Retinal pigment epithelial cell (primary cell): ENCODE measurements at regions not wholly inside any gene's neighbourhood (a gene's known extent, or its start where the extent isn't known, plus 50 kb on each side); places are given as distances from the start of the nearest gene placed in this dataset.

Experiments used
- DNase-seq: peaks from one replicate; pipeline ENCODE4 v3.0.0-alpha.2; 2010; ENCODE audit warnings: low read depth
- H3K4me3 ChIP-seq: 2 replicates; pipeline ENCODE4 v1.5.1; 2011; ENCODE audit warnings: mild to moderate bottlenecking, low read length, control low read depth, moderate library complexity
- TF ChIP-seq, protein P1 (sequence below): conservative IDR thresholded peaks from 2 replicates; pipeline ENCODE4 v1.5.1; 2011; ENCODE audit warnings: low read depth, low read length, control low read depth, inconsistent platforms

DNA sequence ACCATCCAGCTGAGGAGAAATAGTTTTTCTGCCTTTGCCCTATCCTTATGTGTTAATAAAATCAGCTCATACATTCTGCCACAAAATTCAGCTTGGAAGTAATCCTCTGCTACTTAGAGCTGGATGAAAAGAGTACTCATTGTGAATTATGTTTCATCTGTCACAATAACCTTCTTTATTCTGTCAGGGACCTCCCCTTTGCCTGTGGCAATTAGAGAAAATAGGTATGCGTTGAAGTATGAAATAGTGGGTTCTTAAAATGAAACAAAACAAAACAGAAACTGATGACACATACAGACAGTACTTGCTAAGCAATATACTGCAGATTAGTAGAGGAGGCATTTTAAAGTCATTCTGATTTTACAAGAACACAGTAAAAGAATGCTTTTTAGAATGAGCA is 578.5 kb downstream of the USP25 start:
- no peak overlapping the region for H3K4me3 ChIP-seq
- no peak for DNase-seq
- TF ChIP-seq, protein P1, sequence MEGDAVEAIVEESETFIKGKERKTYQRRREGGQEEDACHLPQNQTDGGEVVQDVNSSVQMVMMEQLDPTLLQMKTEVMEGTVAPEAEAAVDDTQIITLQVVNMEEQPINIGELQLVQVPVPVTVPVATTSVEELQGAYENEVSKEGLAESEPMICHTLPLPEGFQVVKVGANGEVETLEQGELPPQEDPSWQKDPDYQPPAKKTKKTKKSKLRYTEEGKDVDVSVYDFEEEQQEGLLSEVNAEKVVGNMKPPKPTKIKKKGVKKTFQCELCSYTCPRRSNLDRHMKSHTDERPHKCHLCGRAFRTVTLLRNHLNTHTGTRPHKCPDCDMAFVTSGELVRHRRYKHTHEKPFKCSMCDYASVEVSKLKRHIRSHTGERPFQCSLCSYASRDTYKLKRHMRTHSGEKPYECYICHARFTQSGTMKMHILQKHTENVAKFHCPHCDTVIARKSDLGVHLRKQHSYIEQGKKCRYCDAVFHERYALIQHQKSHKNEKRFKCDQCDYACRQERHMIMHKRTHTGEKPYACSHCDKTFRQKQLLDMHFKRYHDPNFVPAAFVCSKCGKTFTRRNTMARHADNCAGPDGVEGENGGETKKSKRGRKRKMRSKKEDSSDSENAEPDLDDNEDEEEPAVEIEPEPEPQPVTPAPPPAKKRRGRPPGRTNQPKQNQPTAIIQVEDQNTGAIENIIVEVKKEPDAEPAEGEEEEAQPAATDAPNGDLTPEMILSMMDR = no peak

DNA sequence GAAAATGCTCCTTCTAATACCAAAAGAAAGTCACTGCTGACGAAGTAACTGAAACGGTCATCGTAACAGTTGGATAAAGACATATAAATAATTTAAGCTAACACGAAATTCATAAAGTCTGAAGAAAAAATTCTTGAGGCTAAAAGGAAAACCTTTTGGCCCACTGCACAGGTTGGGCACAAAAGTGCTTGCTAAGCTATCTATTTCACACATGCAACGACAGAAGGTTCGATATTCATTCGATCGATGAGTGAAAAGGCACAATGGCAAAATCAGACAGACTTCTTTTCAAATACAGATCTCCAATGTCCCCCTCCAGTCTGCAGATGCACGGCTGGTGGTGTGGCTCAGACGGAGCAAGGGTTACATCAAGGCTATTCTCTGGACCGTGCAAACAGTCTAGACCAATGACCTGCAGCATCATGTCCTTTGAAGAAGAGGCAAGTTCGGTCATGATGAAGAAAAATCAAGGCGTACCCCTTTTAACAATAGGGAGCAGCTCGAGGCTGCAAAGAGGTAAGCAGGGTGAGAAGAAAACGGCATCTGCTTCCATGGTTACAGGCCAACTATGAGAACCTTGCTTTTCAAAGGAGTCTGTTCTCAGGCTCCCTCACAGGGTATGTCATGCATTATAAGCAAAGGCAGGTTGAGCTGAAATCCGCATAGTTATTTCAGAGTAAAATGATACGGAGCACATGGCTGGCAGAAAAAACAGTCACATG is 579.6 kb downstream of the USP25 start:
- TF ChIP-seq, protein P1 = no peak
- H3K4me3 ChIP-seq = no peak overlapping the region
- peak; percentile 64 for DNase-seq

DNA sequence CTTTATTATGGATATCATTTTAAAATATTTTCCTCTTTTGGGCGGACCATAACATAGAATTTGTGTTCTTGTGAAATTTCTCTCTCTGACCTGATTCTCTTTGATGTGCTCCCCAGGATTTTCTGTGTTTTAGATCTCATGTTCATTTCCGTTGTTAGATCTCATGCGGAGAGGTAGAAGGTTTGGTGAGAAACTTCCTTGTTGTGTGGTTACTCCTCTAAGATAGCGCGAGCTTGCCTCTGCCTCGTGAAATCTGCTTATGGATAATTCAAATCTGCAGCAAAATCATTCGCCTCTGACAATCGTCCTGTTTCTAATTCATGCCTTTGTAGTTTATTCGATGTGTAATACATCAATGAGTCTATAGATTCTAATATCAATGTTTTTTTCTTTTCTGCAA is 580.4 kb downstream of the USP25 start:
- H3K4me3 ChIP-seq = no peak overlapping the region
- no peak for DNase-seq
- TF ChIP-seq, protein P1 = no peak

DNA sequence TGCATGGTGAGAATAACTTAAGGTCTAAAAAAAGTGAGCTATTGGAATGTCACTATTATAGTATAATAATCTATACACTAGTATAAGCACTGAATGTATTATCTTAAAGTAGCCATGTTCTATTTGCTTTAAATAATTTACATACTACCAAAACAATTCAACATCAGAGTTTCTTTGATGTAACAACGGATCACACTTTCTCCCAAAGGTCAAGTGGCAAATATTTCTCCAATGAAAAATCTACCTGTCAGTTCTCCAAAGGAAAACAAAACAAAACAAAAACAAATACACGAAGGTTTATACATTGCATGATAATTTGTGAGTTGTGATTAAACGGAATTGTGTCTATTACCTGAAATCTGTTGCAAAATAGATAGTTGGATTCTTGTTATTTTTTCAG is 581.4 kb downstream of the USP25 start:
- TF ChIP-seq, protein P1 = no peak
- H3K4me3 ChIP-seq = no peak overlapping the region
- DNase-seq = no peak

DNA sequence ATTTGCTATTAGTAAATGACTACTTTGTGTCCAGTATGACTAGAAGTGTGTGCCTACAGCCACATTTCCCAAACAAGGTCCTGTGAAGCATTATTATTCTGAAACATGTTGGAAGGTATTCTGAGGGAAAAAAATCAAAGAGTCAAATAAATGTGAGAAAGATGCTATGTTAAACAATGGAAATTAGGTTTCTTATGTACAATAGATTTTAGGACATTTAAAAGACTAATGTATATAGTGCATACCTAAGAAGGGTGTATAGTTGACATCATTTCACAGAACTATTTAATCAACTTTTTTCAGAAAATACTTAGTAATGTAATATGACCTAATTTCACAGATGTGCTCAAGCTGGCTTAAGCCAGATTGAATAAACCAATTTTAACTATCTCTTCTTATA is 582.5 kb downstream of the USP25 start:
- H3K4me3 ChIP-seq = no peak overlapping the region
- TF ChIP-seq, protein P1 = no peak
- DNase-seq = no peak

DNA sequence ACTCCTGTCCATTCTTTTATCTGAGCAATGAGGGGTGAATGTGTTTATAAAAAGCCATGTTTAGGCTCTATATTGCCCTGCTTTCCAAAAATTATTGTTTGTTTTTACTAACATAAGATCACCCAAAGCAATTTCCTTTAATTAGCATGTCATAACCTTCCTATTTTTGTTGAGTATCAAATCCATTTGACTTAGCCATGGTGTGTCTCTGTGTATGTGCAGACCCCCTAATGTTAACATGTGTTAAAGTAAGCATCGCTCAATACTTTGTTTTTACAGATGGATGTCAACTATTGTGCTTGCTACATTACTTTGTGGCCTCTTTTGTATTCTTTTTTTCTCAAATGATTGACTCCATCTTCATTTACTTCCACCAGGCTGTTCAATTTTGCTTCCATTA is 585.4 kb downstream of the USP25 start:
- no peak for DNase-seq
- TF ChIP-seq, protein P1 = no peak

DNA sequence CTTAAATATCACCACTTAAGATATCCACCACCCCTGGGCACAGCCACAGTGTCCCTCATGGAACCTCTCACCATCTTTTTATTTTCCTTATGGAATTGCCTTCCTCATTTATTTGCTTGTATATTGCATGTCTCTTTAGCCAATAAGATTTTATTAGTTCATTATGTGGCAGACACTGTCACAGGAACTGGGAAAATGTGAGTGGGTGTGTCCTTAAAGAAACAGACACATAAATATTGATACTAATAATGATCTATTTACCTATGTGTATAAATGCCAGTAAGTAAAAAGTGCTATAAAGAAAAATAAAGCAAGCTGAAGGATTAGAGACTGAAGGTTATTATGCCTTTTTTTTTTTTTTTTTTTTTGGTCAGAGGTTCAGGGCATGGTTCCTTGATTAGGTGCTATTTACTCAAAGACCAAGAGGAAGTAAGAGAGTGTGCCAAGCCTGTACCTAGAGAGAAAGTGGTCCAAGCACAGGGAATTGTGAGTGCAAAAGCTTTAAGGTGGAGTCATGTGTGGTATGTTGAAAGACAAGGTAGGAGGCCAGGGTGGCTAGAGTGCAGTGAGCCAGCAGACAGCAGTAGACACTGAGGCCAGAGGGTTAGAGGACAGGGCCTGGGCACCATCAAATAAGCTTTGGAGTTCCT is 589.0 kb downstream of the USP25 start:
- no peak overlapping the region for H3K4me3 ChIP-seq
- DNase-seq = no peak
- TF ChIP-seq, protein P1 = no peak

More for the DNA sequence above, 585.4 kb downstream of the USP25 start:
- H3K4me3 ChIP-seq = no peak overlapping the region
